GM23338 (cell line): ENCODE measurements at regions not wholly inside any gene's neighbourhood (a gene's known extent, or its start where the extent isn't known, plus 50 kb on each side); places are given as distances from the start of the nearest gene placed in this dataset.

ENCODE experiments used
- ATAC-seq: fragments of 200-7000 bp; cut with Tn5 transposase; 3 replicates; pipeline ENCODE4 v1.9.1; 2020
- DNase-seq: peaks from one replicate; pipeline ENCODE4 v3.0.0-alpha.2; 2015; ENCODE audit warnings: low spot score
- H2AFZ ChIP-seq: fragments of 200-600 bp; sonication (generic); 2 replicates; pipeline ENCODE4 v1.8.0; 2016; ENCODE audit warnings: antibody characterized with exemption, mild to moderate bottlenecking, moderate library complexity
- H3F3A ChIP-seq: fragments of 200-600 bp; sonication (generic); replicated peaks from 2 replicates; pipeline ENCODE4 v1.8.0; 2017; ENCODE audit warnings: antibody characterized with exemption, mixed run types, low read depth
- H3K27ac ChIP-seq: fragments of 200-600 bp; sonication (generic); 2 replicates; pipeline ENCODE4 v1.6.1; 2016; ENCODE audit warnings: low read depth
- H3K27me3 ChIP-seq: fragments of 200-600 bp; sonication (generic); 2 replicates; pipeline ENCODE4 v1.8.0; 2016; ENCODE audit warnings: mild to moderate bottlenecking, mixed run types, moderate library complexity; ENCODE audit not compliant: insufficient read depth
- H3K36me3 ChIP-seq: fragments of 200-600 bp; sonication (generic); 2 replicates; pipeline ENCODE4 v1.8.0; 2016; ENCODE audit warnings: mild to moderate bottlenecking; ENCODE audit not compliant: insufficient read depth
- H3K4me1 ChIP-seq: fragments of 200-600 bp; sonication (generic); 2 replicates; pipeline ENCODE4 v1.8.0; 2016; ENCODE audit warnings: mild to moderate bottlenecking, moderate library complexity; ENCODE audit not compliant: insufficient read depth
- H3K4me2 ChIP-seq: fragments of 200-600 bp; sonication (generic); 2 replicates; pipeline ENCODE4 v1.7.1; 2017; ENCODE audit warnings: mixed run types
- H3K4me3 ChIP-seq: fragments of 200-600 bp; sonication (generic); 2 replicates; pipeline ENCODE4 v1.6.1; 2016; ENCODE audit warnings: mixed run types
- H3K79me2 ChIP-seq: fragments of 200-600 bp; sonication (generic); replicated peaks from 2 replicates; pipeline ENCODE4 v1.8.0; 2017; ENCODE audit warnings: mild to moderate bottlenecking; ENCODE audit not compliant: insufficient read depth
- H3K9me2 ChIP-seq: fragments of 200-600 bp; sonication (generic); 2 replicates; pipeline ENCODE4 v1.8.0; 2017; ENCODE audit not compliant: insufficient read depth
- H4K20me1 ChIP-seq: fragments of 200-600 bp; sonication (generic); replicated peaks from 2 replicates; pipeline ENCODE4 v1.8.0; 2017; ENCODE audit warnings: mild to moderate bottlenecking; ENCODE audit not compliant: insufficient read depth
- H3K27ac Mint-ChIP-seq: 2 replicates; pipeline ENCODE4 v1.8.0; 2020; ENCODE audit warnings: inconsistent platforms, mild to moderate bottlenecking, moderate library complexity, mixed read lengths
- H3K27me3 Mint-ChIP-seq: 3 replicates; pipeline ENCODE4 v1.8.0; 2022; ENCODE audit warnings: low read depth, mild to moderate bottlenecking, moderate library complexity, mixed read lengths, inconsistent platforms; ENCODE audit not compliant: insufficient read depth, poor library complexity
- H3K36me3 Mint-ChIP-seq: 3 replicates; pipeline ENCODE4 v1.8.0; 2021; ENCODE audit warnings: low read depth, mild to moderate bottlenecking, inconsistent platforms, moderate library complexity, mixed read lengths
- H3K4me1 Mint-ChIP-seq: 3 replicates; pipeline ENCODE4 v1.8.0; 2020; ENCODE audit warnings: mild to moderate bottlenecking, inconsistent platforms, mixed read lengths
- H3K4me3 Mint-ChIP-seq: 3 replicates; pipeline ENCODE4 v1.8.0; 2021; ENCODE audit warnings: moderate library complexity, mild to moderate bottlenecking, inconsistent platforms, mixed read lengths
- H3K9me3 Mint-ChIP-seq: 3 replicates; pipeline ENCODE4 v1.8.0; 2020; ENCODE audit warnings: moderate library complexity, mild to moderate bottlenecking, inconsistent platforms, mixed read lengths
- CREB1 ChIP-seq: fragments of 250-450 bp; sonication (Bioruptor Pico); IDR thresholded peaks from 2 replicates; pipeline ENCODE4 v1.5.0; 2020; ENCODE audit warnings: low read depth, mild to moderate bottlenecking, moderate library complexity
- EZH2 ChIP-seq: fragments of 200-600 bp; sonication (generic); IDR thresholded peaks from one replicate; pipeline ENCODE4 v1.8.0; 2017; ENCODE audit warnings: antibody characterized with exemption, mild to moderate bottlenecking, low read depth; ENCODE audit not compliant: unreplicated experiment
- EZH2phosphoT487 ChIP-seq: fragments of 200-600 bp; sonication (generic); IDR thresholded peaks from one replicate; pipeline ENCODE4 v1.8.1; 2018; ENCODE audit warnings: antibody characterized with exemption; ENCODE audit not compliant: unreplicated experiment
- JUNB ChIP-seq: IDR thresholded peaks from one replicate; pipeline ENCODE4 v1.6.1; 2016; ENCODE audit warnings: antibody characterized with exemption; ENCODE audit not compliant: unreplicated experiment
- NANOG ChIP-seq: IDR thresholded peaks from 2 replicates; pipeline ENCODE4 v1.6.1; 2016; ENCODE audit warnings: antibody characterized with exemption, borderline replicate concordance
- POLR2AphosphoS5 ChIP-seq: IDR thresholded peaks from 2 replicates; pipeline ENCODE4 v1.6.1; 2016; ENCODE audit warnings: antibody characterized with exemption, low read depth
- STAT1 ChIP-seq: IDR thresholded peaks from one replicate; pipeline ENCODE4 v1.6.1; 2016; ENCODE audit warnings: antibody characterized with exemption; ENCODE audit not compliant: unreplicated experiment
- ZNF331 ChIP-seq: fragments of 250-450 bp; sonication (Bioruptor Pico); IDR thresholded peaks from 2 replicates; pipeline ENCODE4 v1.5.0; 2020; ENCODE audit warnings: low read depth, mild to moderate bottlenecking, moderate library complexity
- TF ChIP-seq, protein P1 (sequence below): IDR thresholded peaks from one replicate; pipeline ENCODE4 v1.6.1; 2018; ENCODE audit warnings: antibody characterized with exemption; ENCODE audit not compliant: unreplicated experiment
- TF ChIP-seq, protein P2 (sequence below): fragments of 250-450 bp; sonication (Bioruptor Pico); IDR thresholded peaks from 2 replicates; pipeline ENCODE4 v1.5.0; 2020; ENCODE audit warnings: mild to moderate bottlenecking, moderate library complexity
- TF ChIP-seq, protein P3 (sequence below): IDR thresholded peaks from 2 replicates; pipeline ENCODE4 v1.6.1; 2016; ENCODE audit warnings: antibody characterized with exemption
- TF ChIP-seq, protein P4 (sequence below), 2 experiments: fragments of 200-600 bp in 1 of 2; sonication (generic) in 1 of 2; conservative IDR thresholded peaks; 2 replicates each; pipeline versions ENCODE4 v1.5.1 to v1.6.1; 2016 to 2017; ENCODE audit warnings: antibody characterized with exemption in 2 of 2, low read depth in 2 of 2, mild to moderate bottlenecking in 2 of 2, moderate library complexity in 1 of 2

DNA sequence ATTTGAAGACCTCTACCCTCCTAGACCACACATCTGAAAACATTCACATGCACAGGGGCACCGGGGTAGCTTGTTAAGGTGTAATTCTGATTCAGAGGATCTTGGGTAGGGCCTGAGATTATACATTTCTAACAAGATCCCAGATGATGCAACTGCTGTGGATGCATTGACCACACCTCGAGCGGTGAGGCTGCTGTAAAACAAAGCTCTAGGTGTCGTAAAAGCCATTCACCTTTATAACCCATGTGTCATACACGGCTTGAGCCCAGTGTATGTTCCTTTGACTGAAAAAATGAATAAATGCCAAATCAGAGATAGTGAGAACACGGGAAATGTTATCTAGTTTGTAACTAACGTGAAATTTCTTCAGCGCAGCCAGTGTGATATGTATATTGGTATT is 1578.2 kb upstream of the WWC1 start:
- Mint-ChIP-seq H3K27ac (peak overlapping the region; percentile 1; the same call in 1 of the 2 replicates), H3K36me3 (peaks cover 5% of the 10 kb centered on the region; the same call in 1 of the 3 replicates), H3K4me1 (peaks cover 23% of the 10 kb centered on the region), H3K27me3 (peaks cover 2% of the 10 kb centered on the region), H3K9me3 (peaks cover 9% of the 10 kb centered on the region; the same call in 2 of the 3 replicates), H3K4me3 (no peak overlapping the region)
- peak overlapping the region; percentile 19 for H2AFZ ChIP-seq
- DNase-seq, result no peak
- peak overlapping the region; percentile 29; the same call in 1 of the 2 replicates for H3K27ac ChIP-seq
- H3K4me3 ChIP-seq, result no peak overlapping the region
- H4K20me1 ChIP-seq, result no peaks in the 10 kb centered on the region
- TF ChIP-seq CREB1 (CRISPR knock-in tag) (no peak), STAT1 (no peak), EZH2phosphoT487 (no peak), JUNB (no peak), EZH2 (no peak), NANOG (no peak), ZNF331 (CRISPR knock-in tag) (no peak), POLR2AphosphoS5 (no peak)
- TF ChIP-seq, protein P1, sequence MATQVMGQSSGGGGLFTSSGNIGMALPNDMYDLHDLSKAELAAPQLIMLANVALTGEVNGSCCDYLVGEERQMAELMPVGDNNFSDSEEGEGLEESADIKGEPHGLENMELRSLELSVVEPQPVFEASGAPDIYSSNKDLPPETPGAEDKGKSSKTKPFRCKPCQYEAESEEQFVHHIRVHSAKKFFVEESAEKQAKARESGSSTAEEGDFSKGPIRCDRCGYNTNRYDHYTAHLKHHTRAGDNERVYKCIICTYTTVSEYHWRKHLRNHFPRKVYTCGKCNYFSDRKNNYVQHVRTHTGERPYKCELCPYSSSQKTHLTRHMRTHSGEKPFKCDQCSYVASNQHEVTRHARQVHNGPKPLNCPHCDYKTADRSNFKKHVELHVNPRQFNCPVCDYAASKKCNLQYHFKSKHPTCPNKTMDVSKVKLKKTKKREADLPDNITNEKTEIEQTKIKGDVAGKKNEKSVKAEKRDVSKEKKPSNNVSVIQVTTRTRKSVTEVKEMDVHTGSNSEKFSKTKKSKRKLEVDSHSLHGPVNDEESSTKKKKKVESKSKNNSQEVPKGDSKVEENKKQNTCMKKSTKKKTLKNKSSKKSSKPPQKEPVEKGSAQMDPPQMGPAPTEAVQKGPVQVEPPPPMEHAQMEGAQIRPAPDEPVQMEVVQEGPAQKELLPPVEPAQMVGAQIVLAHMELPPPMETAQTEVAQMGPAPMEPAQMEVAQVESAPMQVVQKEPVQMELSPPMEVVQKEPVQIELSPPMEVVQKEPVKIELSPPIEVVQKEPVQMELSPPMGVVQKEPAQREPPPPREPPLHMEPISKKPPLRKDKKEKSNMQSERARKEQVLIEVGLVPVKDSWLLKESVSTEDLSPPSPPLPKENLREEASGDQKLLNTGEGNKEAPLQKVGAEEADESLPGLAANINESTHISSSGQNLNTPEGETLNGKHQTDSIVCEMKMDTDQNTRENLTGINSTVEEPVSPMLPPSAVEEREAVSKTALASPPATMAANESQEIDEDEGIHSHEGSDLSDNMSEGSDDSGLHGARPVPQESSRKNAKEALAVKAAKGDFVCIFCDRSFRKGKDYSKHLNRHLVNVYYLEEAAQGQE, result no peak
- TF ChIP-seq, protein P2, sequence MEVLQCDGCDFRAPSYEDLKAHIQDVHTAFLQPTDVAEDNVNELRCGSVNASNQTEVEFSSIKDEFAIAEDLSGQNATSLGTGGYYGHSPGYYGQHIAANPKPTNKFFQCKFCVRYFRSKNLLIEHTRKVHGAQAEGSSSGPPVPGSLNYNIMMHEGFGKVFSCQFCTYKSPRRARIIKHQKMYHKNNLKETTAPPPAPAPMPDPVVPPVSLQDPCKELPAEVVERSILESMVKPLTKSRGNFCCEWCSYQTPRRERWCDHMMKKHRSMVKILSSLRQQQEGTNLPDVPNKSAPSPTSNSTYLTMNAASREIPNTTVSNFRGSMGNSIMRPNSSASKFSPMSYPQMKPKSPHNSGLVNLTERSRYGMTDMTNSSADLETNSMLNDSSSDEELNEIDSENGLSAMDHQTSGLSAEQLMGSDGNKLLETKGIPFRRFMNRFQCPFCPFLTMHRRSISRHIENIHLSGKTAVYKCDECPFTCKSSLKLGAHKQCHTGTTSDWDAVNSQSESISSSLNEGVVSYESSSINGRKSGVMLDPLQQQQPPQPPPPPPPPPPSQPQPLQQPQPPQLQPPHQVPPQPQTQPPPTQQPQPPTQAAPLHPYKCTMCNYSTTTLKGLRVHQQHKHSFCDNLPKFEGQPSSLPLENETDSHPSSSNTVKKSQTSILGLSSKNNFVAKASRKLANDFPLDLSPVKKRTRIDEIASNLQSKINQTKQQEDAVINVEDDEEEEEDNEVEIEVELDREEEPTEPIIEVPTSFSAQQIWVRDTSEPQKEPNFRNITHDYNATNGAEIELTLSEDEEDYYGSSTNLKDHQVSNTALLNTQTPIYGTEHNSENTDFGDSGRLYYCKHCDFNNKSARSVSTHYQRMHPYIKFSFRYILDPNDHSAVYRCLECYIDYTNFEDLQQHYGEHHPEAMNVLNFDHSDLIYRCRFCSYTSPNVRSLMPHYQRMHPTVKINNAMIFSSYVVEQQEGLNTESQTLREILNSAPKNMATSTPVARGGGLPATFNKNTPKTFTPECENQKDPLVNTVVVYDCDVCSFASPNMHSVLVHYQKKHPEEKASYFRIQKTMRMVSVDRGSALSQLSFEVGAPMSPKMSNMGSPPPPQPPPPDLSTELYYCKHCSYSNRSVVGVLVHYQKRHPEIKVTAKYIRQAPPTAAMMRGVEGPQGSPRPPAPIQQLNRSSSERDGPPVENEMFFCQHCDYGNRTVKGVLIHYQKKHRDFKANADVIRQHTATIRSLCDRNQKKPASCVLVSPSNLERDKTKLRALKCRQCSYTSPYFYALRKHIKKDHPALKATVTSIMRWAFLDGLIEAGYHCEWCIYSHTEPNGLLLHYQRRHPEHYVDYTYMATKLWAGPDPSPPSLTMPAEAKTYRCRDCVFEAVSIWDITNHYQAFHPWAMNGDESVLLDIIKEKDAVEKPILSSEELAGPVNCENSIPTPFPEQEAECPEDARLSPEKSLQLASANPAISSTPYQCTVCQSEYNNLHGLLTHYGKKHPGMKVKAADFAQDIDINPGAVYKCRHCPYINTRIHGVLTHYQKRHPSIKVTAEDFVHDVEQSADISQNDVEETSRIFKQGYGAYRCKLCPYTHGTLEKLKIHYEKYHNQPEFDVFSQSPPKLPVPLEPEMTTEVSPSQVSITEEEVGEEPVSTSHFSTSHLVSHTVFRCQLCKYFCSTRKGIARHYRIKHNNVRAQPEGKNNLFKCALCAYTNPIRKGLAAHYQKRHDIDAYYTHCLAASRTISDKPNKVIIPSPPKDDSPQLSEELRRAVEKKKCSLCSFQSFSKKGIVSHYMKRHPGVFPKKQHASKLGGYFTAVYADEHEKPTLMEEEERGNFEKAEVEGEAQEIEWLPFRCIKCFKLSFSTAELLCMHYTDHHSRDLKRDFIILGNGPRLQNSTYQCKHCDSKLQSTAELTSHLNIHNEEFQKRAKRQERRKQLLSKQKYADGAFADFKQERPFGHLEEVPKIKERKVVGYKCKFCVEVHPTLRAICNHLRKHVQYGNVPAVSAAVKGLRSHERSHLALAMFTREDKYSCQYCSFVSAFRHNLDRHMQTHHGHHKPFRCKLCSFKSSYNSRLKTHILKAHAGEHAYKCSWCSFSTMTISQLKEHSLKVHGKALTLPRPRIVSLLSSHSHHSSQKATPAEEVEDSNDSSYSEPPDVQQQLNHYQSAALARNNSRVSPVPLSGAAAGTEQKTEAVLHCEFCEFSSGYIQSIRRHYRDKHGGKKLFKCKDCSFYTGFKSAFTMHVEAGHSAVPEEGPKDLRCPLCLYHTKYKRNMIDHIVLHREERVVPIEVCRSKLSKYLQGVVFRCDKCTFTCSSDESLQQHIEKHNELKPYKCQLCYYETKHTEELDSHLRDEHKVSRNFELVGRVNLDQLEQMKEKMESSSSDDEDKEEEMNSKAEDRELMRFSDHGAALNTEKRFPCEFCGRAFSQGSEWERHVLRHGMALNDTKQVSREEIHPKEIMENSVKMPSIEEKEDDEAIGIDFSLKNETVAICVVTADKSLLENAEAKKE (CRISPR knock-in tag), result no peak
- TF ChIP-seq, protein P3, sequence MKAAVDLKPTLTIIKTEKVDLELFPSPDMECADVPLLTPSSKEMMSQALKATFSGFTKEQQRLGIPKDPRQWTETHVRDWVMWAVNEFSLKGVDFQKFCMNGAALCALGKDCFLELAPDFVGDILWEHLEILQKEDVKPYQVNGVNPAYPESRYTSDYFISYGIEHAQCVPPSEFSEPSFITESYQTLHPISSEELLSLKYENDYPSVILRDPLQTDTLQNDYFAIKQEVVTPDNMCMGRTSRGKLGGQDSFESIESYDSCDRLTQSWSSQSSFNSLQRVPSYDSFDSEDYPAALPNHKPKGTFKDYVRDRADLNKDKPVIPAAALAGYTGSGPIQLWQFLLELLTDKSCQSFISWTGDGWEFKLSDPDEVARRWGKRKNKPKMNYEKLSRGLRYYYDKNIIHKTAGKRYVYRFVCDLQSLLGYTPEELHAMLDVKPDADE, result no peak
- TF ChIP-seq, protein P4, sequence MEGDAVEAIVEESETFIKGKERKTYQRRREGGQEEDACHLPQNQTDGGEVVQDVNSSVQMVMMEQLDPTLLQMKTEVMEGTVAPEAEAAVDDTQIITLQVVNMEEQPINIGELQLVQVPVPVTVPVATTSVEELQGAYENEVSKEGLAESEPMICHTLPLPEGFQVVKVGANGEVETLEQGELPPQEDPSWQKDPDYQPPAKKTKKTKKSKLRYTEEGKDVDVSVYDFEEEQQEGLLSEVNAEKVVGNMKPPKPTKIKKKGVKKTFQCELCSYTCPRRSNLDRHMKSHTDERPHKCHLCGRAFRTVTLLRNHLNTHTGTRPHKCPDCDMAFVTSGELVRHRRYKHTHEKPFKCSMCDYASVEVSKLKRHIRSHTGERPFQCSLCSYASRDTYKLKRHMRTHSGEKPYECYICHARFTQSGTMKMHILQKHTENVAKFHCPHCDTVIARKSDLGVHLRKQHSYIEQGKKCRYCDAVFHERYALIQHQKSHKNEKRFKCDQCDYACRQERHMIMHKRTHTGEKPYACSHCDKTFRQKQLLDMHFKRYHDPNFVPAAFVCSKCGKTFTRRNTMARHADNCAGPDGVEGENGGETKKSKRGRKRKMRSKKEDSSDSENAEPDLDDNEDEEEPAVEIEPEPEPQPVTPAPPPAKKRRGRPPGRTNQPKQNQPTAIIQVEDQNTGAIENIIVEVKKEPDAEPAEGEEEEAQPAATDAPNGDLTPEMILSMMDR (conservative IDR thresholded peaks at IDR 0.05; ENCODE audit: low read depth in 2 of 2), result no peak
- H3K9me2 ChIP-seq, result 0 out of 2 replicates have a peak, but pooled peaks cover 4% of the 10 kb centered on the region
- peaks cover 21% of the 10 kb centered on the region for H3K4me1 ChIP-seq
- H3K36me3 ChIP-seq, result no peaks in the 10 kb centered on the region
- H3K27me3 ChIP-seq, result no peaks in the 10 kb centered on the region
- no peaks in the 10 kb centered on the region for H3F3A ChIP-seq
- peak overlapping the region; percentile 30 for H3K4me2 ChIP-seq
- ATAC-seq, result no peak
- no peaks in the 10 kb centered on the region for H3K79me2 ChIP-seq
